Ishikawa (cell line): ENCODE measurements at regions not wholly inside any gene's neighbourhood (a gene's known extent, or its start where the extent isn't known, plus 50 kb on each side); places are given as distances from the start of the nearest gene placed in this dataset.

Experiments
- CEBPB ChIP-seq: IDR thresholded peaks from 2 replicates; pipeline ENCODE4 v1.6.1; 2012
- CREB1 ChIP-seq: IDR thresholded peaks from 2 replicates; pipeline ENCODE4 v1.6.1; 2012; ENCODE audit warnings: low read depth
- EGR1 ChIP-seq: IDR thresholded peaks from 2 replicates; pipeline ENCODE4 v1.6.1; 2012
- EP300 ChIP-seq: IDR thresholded peaks from 2 replicates; pipeline ENCODE4 v1.6.1; 2012; ENCODE audit warnings: borderline replicate concordance
- FOXM1 ChIP-seq: IDR thresholded peaks from 2 replicates; pipeline ENCODE4 v1.6.1; 2012; ENCODE audit warnings: low read depth, borderline replicate concordance
- MAX ChIP-seq: IDR thresholded peaks from 2 replicates; pipeline ENCODE4 v1.6.1; 2012
- NFIC ChIP-seq: IDR thresholded peaks from 2 replicates; pipeline ENCODE4 v1.6.1; 2012
- RAD21 ChIP-seq: IDR thresholded peaks from 2 replicates; pipeline ENCODE4 v1.6.1; 2012; ENCODE audit warnings: low read depth
- REST ChIP-seq: IDR thresholded peaks from 2 replicates; pipeline ENCODE4 v1.6.1; 2012; ENCODE audit warnings: low read depth, mild to moderate bottlenecking
- TAF1 ChIP-seq: IDR thresholded peaks from 2 replicates; pipeline ENCODE4 v1.6.1; 2012; ENCODE audit warnings: low read depth, mild to moderate bottlenecking
- TCF12 ChIP-seq: IDR thresholded peaks from 2 replicates; pipeline ENCODE4 v1.6.1; 2012; ENCODE audit warnings: low read depth
- TEAD4 ChIP-seq: IDR thresholded peaks from 2 replicates; pipeline ENCODE4 v1.6.1; 2012
- USF1 ChIP-seq: IDR thresholded peaks from 2 replicates; pipeline ENCODE4 v1.6.1; 2012
- YY1 ChIP-seq: IDR thresholded peaks from 2 replicates; pipeline ENCODE4 v1.6.1; 2012; ENCODE audit warnings: low read depth
- ZBTB7A ChIP-seq: IDR thresholded peaks from 2 replicates; pipeline ENCODE4 v1.6.1; 2012; ENCODE audit warnings: low read depth

GRCh38 chr5:167642779-167643517, 648.5 kb upstream of the WWC1 start:
- TF ChIP-seq TEAD4 = no peak
- TF ChIP-seq YY1 = no peak
- TF ChIP-seq USF1 = no peak
- no peak for TF ChIP-seq CEBPB
- no peak for TF ChIP-seq EP300
- no peak for TF ChIP-seq ZBTB7A
- TF ChIP-seq TCF12 = no peak
- no peak for TF ChIP-seq TAF1
- no peak for TF ChIP-seq NFIC
- TF ChIP-seq RAD21 = no peak
- no peak for TF ChIP-seq REST

GRCh38 chr5:167643631-167644280, 647.7 kb upstream of the WWC1 start:
- no peak for TF ChIP-seq TEAD4
- TF ChIP-seq NFIC = no peak
- TF ChIP-seq EP300 = no peak
- no peak for TF ChIP-seq USF1
- no peak for TF ChIP-seq YY1
- TF ChIP-seq MAX = no peak

- TF ChIP-seq CEBPB (no peak), CREB1 (no peak), NFIC (no peak), TEAD4 (no peak), TCF12 (no peak), RAD21 (no peak), REST (no peak), TAF1 (no peak), MAX (no peak), EP300 (no peak), ZBTB7A (no peak), YY1 (no peak), EGR1 (no peak), USF1 (no peak), FOXM1 (no peak)
Observed at GRCh38 chr5:167644619-167645018, 646.8 kb upstream of the WWC1 start.

- TF ChIP-seq RAD21 = no peak
- TF ChIP-seq TCF12 = no peak
- no peak for TF ChIP-seq TAF1
- no peak for TF ChIP-seq NFIC
- TF ChIP-seq CEBPB = no peak
- TF ChIP-seq FOXM1 = no peak
- no peak for TF ChIP-seq TEAD4
- no peak for TF ChIP-seq REST
- TF ChIP-seq ZBTB7A = no peak
- TF ChIP-seq MAX = no peak
- TF ChIP-seq USF1 = no peak
- TF ChIP-seq YY1 = no peak
- TF ChIP-seq CREB1 = no peak
- TF ChIP-seq EGR1 = no peak
Observed at GRCh38 chr5:167649471-167649870, 642.0 kb upstream of the WWC1 start.
